SK-N-SH (cell line): ENCODE measurements at regions not wholly inside any gene's neighbourhood (a gene's known extent, or its start where the extent isn't known, plus 50 kb on each side); places are given as distances from the start of the nearest gene placed in this dataset.

Experiments
- CTCF ChIA-PET: fragments of 300-600, 350-600 bp; formaldehyde crosslinking; extraction: SDS; loops from one replicate; lab custom pipeline; 2021; lab: Yijun Ruan, JAX
- POLR2A ChIA-PET: fragments of 350-600 bp; sonication (Branson Sonifier 250); formaldehyde crosslinking; extraction: SDS; loops from one replicate; lab custom pipeline; 2020; ENCODE audit warnings: antibody characterized with exemption, inconsistent platforms; lab: Yijun Ruan, JAX
- DNase-seq: peaks from one replicate; pipeline ENCODE4 v3.0.0; 2012
- H2AFZ ChIP-seq: fragments of 200-600 bp; sonication (generic); 2 replicates; pipeline ENCODE4 v1.8.1; 2016; ENCODE audit warnings: antibody characterized with exemption, mild to moderate bottlenecking, low read depth
- H3F3A ChIP-seq: fragments of 200-600 bp; sonication (generic); replicated peaks from 2 replicates; pipeline ENCODE3; 2016; ENCODE audit warnings: antibody characterized with exemption, mild to moderate bottlenecking; ENCODE audit not compliant: insufficient read depth
- H3K27ac ChIP-seq, 2 experiments: fragments of 200-500 bp in 1 of 2; fragments of 200-600 bp in 1 of 2; sonication (Bioruptor generic) in 1 of 2; sonication (generic), shearing (Covaris generic) in 1 of 2; 2 replicates each; pipeline versions ENCODE4 v1.5.1 to v1.6.1; 2014 to 2016; ENCODE audit warnings: low read depth in 2 of 2, inconsistent platforms in 1 of 2, low read length in 1 of 2, mild to moderate bottlenecking in 1 of 2, mixed read lengths in 1 of 2
- H3K27me3 ChIP-seq: fragments of 200-600 bp; sonication (generic), shearing (Covaris generic); 2 replicates; pipeline ENCODE4 v1.6.1; 2016; ENCODE audit warnings: mixed run types; ENCODE audit not compliant: insufficient read depth
- H3K36me3 ChIP-seq, 2 experiments: fragments of 200-500 bp in 1 of 2; fragments of 200-600 bp in 1 of 2; sonication (Bioruptor generic) in 1 of 2; sonication (generic) in 1 of 2; replicated peaks in 1 of 2; 2 replicates each; pipeline versions ENCODE3 to v1.5.1; 2014 to 2016; ENCODE audit warnings: low read length in 1 of 2, mild to moderate bottlenecking in 1 of 2; ENCODE audit not compliant: insufficient read depth in 2 of 2, control insufficient read depth in 1 of 2
- H3K4me1 ChIP-seq, 2 experiments: fragments of 200-500 bp in 1 of 2; fragments of 200-600 bp in 1 of 2; sonication (Bioruptor generic) in 1 of 2; sonication (generic), shearing (Covaris generic) in 1 of 2; 2 replicates each; pipeline versions ENCODE4 v1.5.1 to v1.6.1; 2014 to 2016; ENCODE audit warnings: low read depth in 1 of 2, low read length in 1 of 2, mixed run types in 1 of 2; ENCODE audit not compliant: insufficient read depth in 2 of 2, control insufficient read depth in 1 of 2
- H3K4me2 ChIP-seq: fragments of 200-600 bp; sonication (generic), shearing (Covaris generic); 2 replicates; pipeline ENCODE4 v1.6.1; 2017; ENCODE audit warnings: mixed run types
- H3K4me3 ChIP-seq, 2 experiments: fragments of 200-500 bp in 1 of 2; fragments of 200-600 bp in 1 of 2; sonication (Bioruptor generic) in 1 of 2; sonication (generic), shearing (Covaris generic) in 1 of 2; 2 replicates each; pipeline versions ENCODE4 v1.5.1 to v1.8.1; 2014 to 2016; ENCODE audit warnings: low read depth in 2 of 2, inconsistent platforms in 1 of 2, low read length in 1 of 2, mild to moderate bottlenecking in 1 of 2, mixed read lengths in 1 of 2, moderate library complexity in 1 of 2
- H3K79me2 ChIP-seq: fragments of 200-600 bp; sonication (generic); 2 replicates; pipeline ENCODE4 v1.8.1; 2017; ENCODE audit warnings: mild to moderate bottlenecking; ENCODE audit not compliant: insufficient read depth
- H3K9ac ChIP-seq: fragments of 200-600 bp; sonication (generic); 2 replicates; pipeline ENCODE4 v1.6.1; 2017; ENCODE audit warnings: mixed run types
- H3K9me2 ChIP-seq: fragments of 200-600 bp; sonication (generic); 2 replicates; pipeline ENCODE4 v1.6.1; 2017; ENCODE audit warnings: mixed run types
- H3K9me3 ChIP-seq: fragments of 200-600 bp; sonication (generic); 2 replicates; pipeline ENCODE4 v1.6.1; 2017; ENCODE audit warnings: mixed run types, mild to moderate bottlenecking, moderate library complexity
- H4K20me1 ChIP-seq: fragments of 200-600 bp; sonication (generic); 2 replicates; pipeline ENCODE4 v1.6.1; 2017; ENCODE audit warnings: mild to moderate bottlenecking, mixed run types; ENCODE audit not compliant: insufficient read depth
- MEF2A ChIP-seq: IDR thresholded peaks from 2 replicates; pipeline ENCODE4 v1.4.0; 2012; ENCODE audit warnings: low read depth, borderline replicate concordance
- MXI1 ChIP-seq: IDR thresholded peaks from 2 replicates; pipeline ENCODE4 v1.6.1; 2012; ENCODE audit warnings: mild to moderate bottlenecking, low read depth, low read length, improper control_type of control experiment
- NFIC ChIP-seq: IDR thresholded peaks from 2 replicates; pipeline ENCODE4 v1.4.0; 2012; ENCODE audit warnings: borderline replicate concordance
- NRF1 ChIP-seq: IDR thresholded peaks from 2 replicates; pipeline ENCODE4 v1.6.1; 2012; ENCODE audit warnings: low read depth, mild to moderate bottlenecking, low read length
- POLR2AphosphoS5 ChIP-seq: IDR thresholded peaks from 2 replicates; pipeline ENCODE4 v1.6.1; 2012; ENCODE audit warnings: low read depth, low read length
- RAD21 ChIP-seq: IDR thresholded peaks from 2 replicates; pipeline ENCODE4 v1.6.1; 2012; ENCODE audit warnings: mild to moderate bottlenecking, low read length
- RXRA ChIP-seq: IDR thresholded peaks from 2 replicates; pipeline ENCODE4 v1.4.0; 2012; ENCODE audit warnings: low read depth, mild to moderate bottlenecking, borderline replicate concordance
- SIN3A ChIP-seq: IDR thresholded peaks from 2 replicates; pipeline ENCODE4 v1.6.1; 2012; ENCODE audit warnings: low read depth, mild to moderate bottlenecking, low read length, moderate library complexity, borderline replicate concordance
- TAF1 ChIP-seq: IDR thresholded peaks from 2 replicates; pipeline ENCODE4 v1.6.1; 2012; ENCODE audit warnings: low read depth, mild to moderate bottlenecking, low read length, moderate library complexity, borderline replicate concordance
- WGBS: methylation state at CpG from one replicate; pipeline ENCODE4 v1.1.6; 2017; ENCODE audit warnings: low lambda C conversion rate; 5-methylcytosine and 5-hydroxymethylcytosine counted together
- TF ChIP-seq, protein P1 (sequence below): IDR thresholded peaks from 2 replicates; pipeline ENCODE4 v1.4.0; 2012; ENCODE audit warnings: low read depth, borderline replicate concordance
- TF ChIP-seq, protein P2 (sequence below): IDR thresholded peaks from 2 replicates; pipeline ENCODE4; 2012
- TF ChIP-seq, protein P3 (sequence below): fragments of 150-350 bp; IDR thresholded peaks from 2 replicates; pipeline ENCODE4 v1.6.1; 2016; ENCODE audit warnings: mild to moderate bottlenecking, low read depth, low read length
- TF ChIP-seq, protein P4 (sequence below): fragments of 200-600 bp; sonication (generic); IDR thresholded peaks from 2 replicates; pipeline ENCODE4 v1.6.1; 2017; ENCODE audit warnings: antibody characterized with exemption, mild to moderate bottlenecking, moderate library complexity
- TF ChIP-seq, protein P5 (sequence below): IDR thresholded peaks from 2 replicates; pipeline ENCODE4 v1.4.0; 2012; ENCODE audit warnings: low read depth
- TF ChIP-seq, protein P6 (sequence below): fragments of 150-350 bp; IDR thresholded peaks from 2 replicates; pipeline ENCODE4 v1.6.1; 2017; ENCODE audit warnings: antibody characterized with exemption, low read length, low read depth, borderline replicate concordance

DNA sequence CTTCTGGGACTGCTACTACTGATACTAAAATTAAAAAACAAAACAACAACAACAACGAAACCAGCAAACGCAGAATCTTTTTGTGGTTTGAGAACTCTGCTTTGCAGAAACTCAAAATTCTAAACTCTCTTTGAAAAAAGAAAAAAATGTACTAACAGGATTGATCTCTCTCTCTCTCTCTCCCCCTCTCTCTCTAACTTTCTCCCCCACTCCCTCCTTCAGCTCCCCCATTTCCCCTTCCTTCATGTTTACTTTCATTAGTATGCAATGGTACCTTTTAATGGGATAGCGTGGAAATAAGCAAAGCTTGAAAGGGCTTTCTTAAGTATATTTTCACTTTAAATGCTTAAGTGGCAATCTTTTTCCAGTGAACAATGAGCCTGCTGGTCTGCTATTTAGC, 562.6 kb upstream of the ADGRL2 start (continued):
- TF ChIP-seq NRF1 (no peak), MEF2A (no peak), MXI1 (no peak)
- TF ChIP-seq, protein P1, sequence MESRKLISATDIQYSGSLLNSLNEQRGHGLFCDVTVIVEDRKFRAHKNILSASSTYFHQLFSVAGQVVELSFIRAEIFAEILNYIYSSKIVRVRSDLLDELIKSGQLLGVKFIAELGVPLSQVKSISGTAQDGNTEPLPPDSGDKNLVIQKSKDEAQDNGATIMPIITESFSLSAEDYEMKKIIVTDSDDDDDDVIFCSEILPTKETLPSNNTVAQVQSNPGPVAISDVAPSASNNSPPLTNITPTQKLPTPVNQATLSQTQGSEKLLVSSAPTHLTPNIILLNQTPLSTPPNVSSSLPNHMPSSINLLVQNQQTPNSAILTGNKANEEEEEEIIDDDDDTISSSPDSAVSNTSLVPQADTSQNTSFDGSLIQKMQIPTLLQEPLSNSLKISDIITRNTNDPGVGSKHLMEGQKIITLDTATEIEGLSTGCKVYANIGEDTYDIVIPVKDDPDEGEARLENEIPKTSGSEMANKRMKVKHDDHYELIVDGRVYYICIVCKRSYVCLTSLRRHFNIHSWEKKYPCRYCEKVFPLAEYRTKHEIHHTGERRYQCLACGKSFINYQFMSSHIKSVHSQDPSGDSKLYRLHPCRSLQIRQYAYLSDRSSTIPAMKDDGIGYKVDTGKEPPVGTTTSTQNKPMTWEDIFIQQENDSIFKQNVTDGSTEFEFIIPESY, result no peak

DNA sequence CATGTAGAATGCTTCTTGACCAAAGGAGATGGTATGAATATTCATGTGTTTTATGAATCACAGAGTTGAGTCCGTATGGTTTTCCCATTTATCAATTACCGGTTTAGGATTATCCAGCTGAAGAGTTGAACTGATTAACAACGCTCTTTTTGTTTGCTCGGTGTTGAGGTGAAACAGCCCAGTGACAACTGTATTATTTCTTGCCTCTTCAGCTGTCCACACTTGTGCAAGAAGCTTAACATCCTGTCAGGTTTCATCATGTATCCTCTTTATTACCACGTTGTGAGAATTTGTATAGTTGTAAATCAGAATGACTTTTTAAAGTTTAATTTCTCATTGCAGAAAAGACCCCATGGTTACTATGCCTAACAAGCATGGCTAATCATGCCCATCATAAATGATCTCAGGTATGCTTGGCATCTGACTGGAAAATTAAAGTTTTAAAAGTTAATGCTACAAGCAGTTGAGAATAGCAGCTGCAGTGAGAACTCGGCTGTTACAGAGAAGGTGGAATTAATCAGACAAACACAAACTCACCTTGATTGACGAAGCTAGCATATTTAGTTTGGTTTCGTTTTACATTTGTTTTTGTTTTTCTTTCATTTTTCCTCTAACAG, 563.2 kb upstream of the ADGRL2 start:
- peak overlapping the region; percentile 12; the same call in 1 of the 2 replicates for H3K9ac ChIP-seq
- no peaks in the 10 kb centered on the region for H3K36me3 ChIP-seq
- H3K27ac ChIP-seq, result no peak overlapping the region
- peak overlapping the region in 1 of 2 experiments; percentile 26; a peak in 2 of 4 replicates for H3K4me3 ChIP-seq
- no peaks in the 10 kb centered on the region for H3K27me3 ChIP-seq
- H4K20me1 ChIP-seq, result no peaks in the 10 kb centered on the region
- H3K4me1 ChIP-seq, result peaks cover 11 to 15% of the 10 kb centered on the region in 2 experiments; a peak in 3 of 4 replicates
- H3K9me3 ChIP-seq, result no peaks in the 10 kb centered on the region
- peak overlapping the region; percentile 58; the same call in 1 of the 2 replicates for H2AFZ ChIP-seq
- no peaks in the 10 kb centered on the region for H3K79me2 ChIP-seq
- H3F3A ChIP-seq, result no peaks in the 10 kb centered on the region
- 54% methylated on average over 8 of the region's 8 CpGs for WGBS
- TF ChIP-seq, protein P2, sequence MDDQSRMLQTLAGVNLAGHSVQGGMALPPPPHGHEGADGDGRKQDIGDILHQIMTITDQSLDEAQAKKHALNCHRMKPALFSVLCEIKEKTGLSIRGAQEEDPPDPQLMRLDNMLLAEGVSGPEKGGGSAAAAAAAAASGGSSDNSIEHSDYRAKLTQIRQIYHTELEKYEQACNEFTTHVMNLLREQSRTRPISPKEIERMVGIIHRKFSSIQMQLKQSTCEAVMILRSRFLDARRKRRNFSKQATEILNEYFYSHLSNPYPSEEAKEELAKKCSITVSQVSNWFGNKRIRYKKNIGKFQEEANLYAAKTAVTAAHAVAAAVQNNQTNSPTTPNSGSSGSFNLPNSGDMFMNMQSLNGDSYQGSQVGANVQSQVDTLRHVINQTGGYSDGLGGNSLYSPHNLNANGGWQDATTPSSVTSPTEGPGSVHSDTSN, result peak; percentile 50; the same call in 1 of the 2 replicates
- no peak for TF ChIP-seq RXRA
- TF ChIP-seq, protein P3, sequence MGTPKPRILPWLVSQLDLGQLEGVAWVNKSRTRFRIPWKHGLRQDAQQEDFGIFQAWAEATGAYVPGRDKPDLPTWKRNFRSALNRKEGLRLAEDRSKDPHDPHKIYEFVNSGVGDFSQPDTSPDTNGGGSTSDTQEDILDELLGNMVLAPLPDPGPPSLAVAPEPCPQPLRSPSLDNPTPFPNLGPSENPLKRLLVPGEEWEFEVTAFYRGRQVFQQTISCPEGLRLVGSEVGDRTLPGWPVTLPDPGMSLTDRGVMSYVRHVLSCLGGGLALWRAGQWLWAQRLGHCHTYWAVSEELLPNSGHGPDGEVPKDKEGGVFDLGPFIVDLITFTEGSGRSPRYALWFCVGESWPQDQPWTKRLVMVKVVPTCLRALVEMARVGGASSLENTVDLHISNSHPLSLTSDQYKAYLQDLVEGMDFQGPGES, result no peak
- H3K9me2 ChIP-seq, result no peaks in the 10 kb centered on the region
- H3K4me2 ChIP-seq, result peak overlapping the region; percentile 52; the same call in 1 of the 2 replicates
- CTCF ChIA-PET, result interaction anchor here (0.9 kb wide), 1 partner anchor 68 kb away, joined by 3 read pairs; no protein-coding TSS in a partner anchor
- no peak for DNase-seq
- POLR2A ChIA-PET, result interaction anchor here (0.9 to 1.2 kb wide), 2 partner anchors 68 to 563 kb away, joined by 3 to 4 read pairs; partner anchors contain the start of gene ADGRL2

DNA sequence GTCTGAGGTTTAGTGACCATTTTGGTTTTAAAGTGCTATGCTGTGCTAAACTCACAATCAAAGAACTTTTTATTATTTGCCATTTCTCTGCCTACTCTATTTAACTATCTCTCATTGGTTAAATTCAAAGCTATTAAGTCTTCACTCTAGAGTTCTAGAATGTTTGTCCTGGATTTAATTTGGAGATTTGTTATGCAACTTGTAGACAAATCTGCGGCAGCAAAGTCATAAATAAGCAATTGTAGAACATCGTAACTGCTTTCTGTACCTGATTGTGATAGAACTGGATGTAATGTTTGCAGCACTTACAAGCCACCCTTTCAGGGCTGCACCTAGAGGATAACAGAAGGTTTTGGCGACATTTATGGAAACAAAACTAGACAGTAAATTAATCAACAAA, 566.5 kb upstream of the ADGRL2 start:
- Histone ChIP-seq H3K9me3 (no peaks in the 10 kb centered on the region), H3K36me3 (no peaks in the 10 kb centered on the region), H3K27ac (no peak overlapping the region; a peak in 1 of 4 replicates), H3F3A (no peaks in the 10 kb centered on the region), H4K20me1 (no peaks in the 10 kb centered on the region), H3K27me3 (no peaks in the 10 kb centered on the region), H3K9ac (no peak overlapping the region), H2AFZ (no peak overlapping the region), H3K4me3 (no peak overlapping the region), H3K79me2 (no peaks in the 10 kb centered on the region), H3K9me2 (no peaks in the 10 kb centered on the region), H3K4me1 (peaks cover 27 to 32% of the 10 kb centered on the region in 2 experiments), H3K4me2 (no peak overlapping the region)
- no peak for DNase-seq
- ChIA-PET CTCF (interaction anchor here (0.7 kb wide), 1 partner anchor 320 kb away, joined by 3 read pairs; no protein-coding TSS in a partner anchor), POLR2A (no interaction called here)
- WGBS, result 94% methylated on average over 3 of the region's 3 CpGs
- TF ChIP-seq, protein P4, sequence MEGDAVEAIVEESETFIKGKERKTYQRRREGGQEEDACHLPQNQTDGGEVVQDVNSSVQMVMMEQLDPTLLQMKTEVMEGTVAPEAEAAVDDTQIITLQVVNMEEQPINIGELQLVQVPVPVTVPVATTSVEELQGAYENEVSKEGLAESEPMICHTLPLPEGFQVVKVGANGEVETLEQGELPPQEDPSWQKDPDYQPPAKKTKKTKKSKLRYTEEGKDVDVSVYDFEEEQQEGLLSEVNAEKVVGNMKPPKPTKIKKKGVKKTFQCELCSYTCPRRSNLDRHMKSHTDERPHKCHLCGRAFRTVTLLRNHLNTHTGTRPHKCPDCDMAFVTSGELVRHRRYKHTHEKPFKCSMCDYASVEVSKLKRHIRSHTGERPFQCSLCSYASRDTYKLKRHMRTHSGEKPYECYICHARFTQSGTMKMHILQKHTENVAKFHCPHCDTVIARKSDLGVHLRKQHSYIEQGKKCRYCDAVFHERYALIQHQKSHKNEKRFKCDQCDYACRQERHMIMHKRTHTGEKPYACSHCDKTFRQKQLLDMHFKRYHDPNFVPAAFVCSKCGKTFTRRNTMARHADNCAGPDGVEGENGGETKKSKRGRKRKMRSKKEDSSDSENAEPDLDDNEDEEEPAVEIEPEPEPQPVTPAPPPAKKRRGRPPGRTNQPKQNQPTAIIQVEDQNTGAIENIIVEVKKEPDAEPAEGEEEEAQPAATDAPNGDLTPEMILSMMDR, result no peak
- TF ChIP-seq POLR2AphosphoS5, result no peak
- TF ChIP-seq NFIC, result no peak
- TF ChIP-seq, protein P5, sequence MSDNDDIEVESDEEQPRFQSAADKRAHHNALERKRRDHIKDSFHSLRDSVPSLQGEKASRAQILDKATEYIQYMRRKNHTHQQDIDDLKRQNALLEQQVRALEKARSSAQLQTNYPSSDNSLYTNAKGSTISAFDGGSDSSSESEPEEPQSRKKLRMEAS, result no peak
- TF ChIP-seq RAD21, result no peak
- TF ChIP-seq, protein P6, sequence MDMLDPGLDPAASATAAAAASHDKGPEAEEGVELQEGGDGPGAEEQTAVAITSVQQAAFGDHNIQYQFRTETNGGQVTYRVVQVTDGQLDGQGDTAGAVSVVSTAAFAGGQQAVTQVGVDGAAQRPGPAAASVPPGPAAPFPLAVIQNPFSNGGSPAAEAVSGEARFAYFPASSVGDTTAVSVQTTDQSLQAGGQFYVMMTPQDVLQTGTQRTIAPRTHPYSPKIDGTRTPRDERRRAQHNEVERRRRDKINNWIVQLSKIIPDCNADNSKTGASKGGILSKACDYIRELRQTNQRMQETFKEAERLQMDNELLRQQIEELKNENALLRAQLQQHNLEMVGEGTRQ, result no peak
- no peak for TF ChIP-seq TAF1
- no peak for TF ChIP-seq SIN3A
- TF ChIP-seq, protein P3, result no peak
